Neural crest cell (in vitro differentiated cells): ENCODE measurements at regions not wholly inside any gene's neighbourhood (a gene's known extent, or its start where the extent isn't known, plus 50 kb on each side); places are given as distances from the start of the nearest gene placed in this dataset.

Source experiments
- DNase-seq: peaks from one replicate; pipeline ENCODE4 v3.0.0; 2021; ENCODE audit warnings: low read depth, mixed read lengths, low spot score
- H3K27ac Mint-ChIP-seq: one replicate; pipeline ENCODE4 v1.8.0; 2021; ENCODE audit warnings: mild to moderate bottlenecking, mixed read lengths; ENCODE audit not compliant: unreplicated experiment
- H3K27me3 Mint-ChIP-seq: 2 replicates; pipeline ENCODE4 v1.8.0; 2021; ENCODE audit warnings: low read depth, mild to moderate bottlenecking, mixed read lengths
- H3K36me3 Mint-ChIP-seq: 2 replicates; pipeline ENCODE4 v1.8.0; 2021; ENCODE audit warnings: low read depth, mild to moderate bottlenecking, mixed read lengths
- H3K4me1 Mint-ChIP-seq: 2 replicates; pipeline ENCODE4 v1.8.0; 2021; ENCODE audit warnings: mixed read lengths
- H3K4me3 Mint-ChIP-seq: one replicate; pipeline ENCODE4 v1.8.0; 2021; ENCODE audit warnings: mild to moderate bottlenecking, mixed read lengths
- H3K9me3 Mint-ChIP-seq: 2 replicates; pipeline ENCODE4 v1.8.0; 2021; ENCODE audit warnings: mixed read lengths
- CTCF ChIP-seq: fragments of 200-600 bp; sonication (generic); conservative IDR thresholded peaks from 2 replicates; pipeline ENCODE4 v1.5.0; 2021; ENCODE audit warnings: antibody characterized with exemption, mild to moderate bottlenecking

- no peaks in the 10 kb centered on the region for H3K4me1 Mint-ChIP-seq
- H3K9me3 Mint-ChIP-seq: no peaks in the 10 kb centered on the region
- no peak for TF ChIP-seq CTCF
- H3K4me3 Mint-ChIP-seq: no peak overlapping the region
- no peak for DNase-seq
- no peaks in the 10 kb centered on the region for H3K36me3 Mint-ChIP-seq
- H3K27ac Mint-ChIP-seq: no peak overlapping the region
- peaks cover 10% of the 10 kb centered on the region for H3K27me3 Mint-ChIP-seq
These were observed 181.3 kb downstream of the SNX10 start for GRCh38 chr7:26472971-26473370.

GRCh38 chr7:26476271-26476670 is 184.6 kb downstream of the SNX10 start:
- no peak for TF ChIP-seq CTCF
- Mint-ChIP-seq H3K4me3 (no peak overlapping the region), H3K4me1 (peaks cover 10% of the 10 kb centered on the region), H3K36me3 (no peaks in the 10 kb centered on the region), H3K27ac (no peak overlapping the region), H3K27me3 (peaks cover 40% of the 10 kb centered on the region), H3K9me3 (no peaks in the 10 kb centered on the region)
- no peak for DNase-seq

- peaks cover 10% of the 10 kb centered on the region for H3K4me1 Mint-ChIP-seq
- H3K27me3 Mint-ChIP-seq: peaks cover 44% of the 10 kb centered on the region
- DNase-seq: no peak
- no peak overlapping the region for H3K4me3 Mint-ChIP-seq
- TF ChIP-seq CTCF: no peak
- H3K9me3 Mint-ChIP-seq: no peaks in the 10 kb centered on the region
- no peaks in the 10 kb centered on the region for H3K36me3 Mint-ChIP-seq
- no peak overlapping the region for H3K27ac Mint-ChIP-seq
These were observed 185.8 kb downstream of the SNX10 start for GRCh38 chr7:26477381-26477990.

- TF ChIP-seq CTCF: no peak
- Mint-ChIP-seq H3K9me3 (no peaks in the 10 kb centered on the region), H3K36me3 (no peaks in the 10 kb centered on the region), H3K4me3 (no peak overlapping the region), H3K27ac (no peak overlapping the region), H3K4me1 (peaks cover 10% of the 10 kb centered on the region), H3K27me3 (peaks cover 48% of the 10 kb centered on the region)
- DNase-seq: no peak
These were observed 186.9 kb downstream of the SNX10 start for GRCh38 chr7:26478550-26478949.

GRCh38 chr7:26479581-26479980 is 187.9 kb downstream of the SNX10 start:
- no peak for DNase-seq
- H3K4me1 Mint-ChIP-seq: peaks cover 10% of the 10 kb centered on the region
- H3K27me3 Mint-ChIP-seq: peaks cover 51% of the 10 kb centered on the region
- no peak overlapping the region for H3K4me3 Mint-ChIP-seq
- H3K27ac Mint-ChIP-seq: no peak overlapping the region
- TF ChIP-seq CTCF: no peak
- H3K9me3 Mint-ChIP-seq: no peaks in the 10 kb centered on the region
- no peaks in the 10 kb centered on the region for H3K36me3 Mint-ChIP-seq
